ENCODE measurements at regions not wholly inside any gene's neighbourhood (a gene's known extent, or its start where the extent isn't known, plus 50 kb on each side); places are given as distances from the start of the nearest gene placed in this dataset.

GRCh38 chr13:95457294-95457693, 95.2 kb upstream of the CLDN10 start:
- TF ChIP-seq SNAI2 (CRISPR knock-in tag; IDR thresholded peaks at IDR 0.05) (no peak), ZFP30 (CRISPR knock-in tag; IDR thresholded peaks at IDR 0.05) (no peak), POU6F1 (CRISPR knock-in tag; IDR thresholded peaks at IDR 0.05; ENCODE audit: borderline replicate concordance, low read depth) (no peak), ARNTL (CRISPR knock-in tag; IDR thresholded peaks at IDR 0.05; ENCODE audit: borderline replicate concordance, low read depth) (no peak), RARB (CRISPR knock-in tag; IDR thresholded peaks at IDR 0.05) (no peak), CREB5 (CRISPR knock-in tag; IDR thresholded peaks at IDR 0.05; ENCODE audit: low read depth) (no peak), PPARA (CRISPR knock-in tag; IDR thresholded peaks at IDR 0.05; ENCODE audit: borderline replicate concordance) (no peak), CSRNP3 (CRISPR knock-in tag; IDR thresholded peaks at IDR 0.05) (no peak)

Measured in SK-N-SH treated with all-trans-retinoic acid at 6 μM for 48 hours (cell line).